GM19372 (cell line): ENCODE measurements at regions not wholly inside any gene's neighbourhood (a gene's known extent, or its start where the extent isn't known, plus 50 kb on each side); places are given as distances from the start of the nearest gene placed in this dataset.

ENCODE experiments used
- ATAC-seq: cut with Tn5 transposase; IDR thresholded peaks from one replicate; pipeline ENCODE4 v1.9.1; 2021; ENCODE audit warnings: mild to moderate bottlenecking, low read depth, moderate library complexity; ENCODE audit not compliant: unreplicated experiment

- no peak for ATAC-seq
Observed at GRCh38 chr3:3745693-3746092, 53.5 kb upstream of the LRRN1 start.

DNA sequence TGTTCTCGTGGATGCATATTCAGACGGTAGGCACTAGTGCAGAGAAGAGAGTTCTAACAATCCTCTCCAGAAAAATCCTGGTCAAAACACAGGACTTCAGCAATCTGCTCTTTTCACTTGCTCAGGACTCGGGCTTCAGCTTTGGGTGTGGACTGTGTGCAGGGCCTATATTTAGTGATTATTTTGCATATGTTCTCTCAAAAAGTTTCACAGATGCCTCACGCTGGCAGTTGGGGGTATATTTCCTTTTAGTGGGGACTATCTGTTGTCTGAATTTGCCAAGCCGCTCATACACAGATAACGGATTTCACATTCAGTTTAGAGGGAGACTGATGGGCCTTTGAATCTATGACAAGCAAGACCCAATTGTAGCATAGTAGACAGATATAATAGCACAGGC lies 54.4 kb upstream of the LRRN1 start:
- no peak for ATAC-seq

DNA sequence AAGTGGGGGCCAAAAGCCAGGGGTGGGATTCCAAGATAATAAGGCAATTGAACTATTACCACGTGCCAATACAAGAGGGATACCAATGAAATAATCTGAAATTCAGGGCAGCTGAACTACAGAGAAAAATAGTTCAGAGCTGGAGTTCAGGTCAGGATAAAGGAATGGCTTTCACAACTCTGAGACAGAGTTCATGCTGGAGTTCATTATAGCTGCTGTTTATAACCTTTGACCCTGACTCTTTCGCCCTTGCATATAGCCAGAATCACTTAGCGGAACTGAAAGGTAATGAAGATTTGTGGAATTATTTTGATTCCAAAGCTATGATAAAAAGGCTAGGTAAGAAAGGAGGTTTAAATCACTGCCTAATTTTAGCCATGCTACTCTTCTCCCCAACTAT lies 55.5 kb upstream of the LRRN1 start:
- no peak for ATAC-seq

DNA sequence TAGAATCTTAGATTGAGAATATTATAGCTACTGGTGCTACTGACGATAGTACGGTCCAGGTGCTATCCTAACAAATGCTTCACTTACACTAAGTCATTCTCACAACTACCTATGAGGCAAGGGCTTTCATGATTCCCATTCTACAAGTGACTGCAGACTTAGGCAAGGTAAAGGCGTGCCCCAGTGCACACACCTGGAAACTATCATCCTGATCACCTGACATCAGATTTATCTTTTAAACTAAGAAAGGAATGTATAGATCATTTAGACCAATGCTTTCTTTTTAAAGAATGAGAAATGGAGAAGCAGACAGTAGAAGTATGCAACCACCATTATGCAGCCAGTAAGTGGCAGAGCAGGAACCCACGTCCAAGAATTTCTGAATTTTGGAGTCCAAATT lies 59.2 kb upstream of the LRRN1 start:
- ATAC-seq: no peak

- ATAC-seq: no peak
Observed at GRCh38 chr3:3739330-3740060, 59.7 kb upstream of the LRRN1 start.

DNA sequence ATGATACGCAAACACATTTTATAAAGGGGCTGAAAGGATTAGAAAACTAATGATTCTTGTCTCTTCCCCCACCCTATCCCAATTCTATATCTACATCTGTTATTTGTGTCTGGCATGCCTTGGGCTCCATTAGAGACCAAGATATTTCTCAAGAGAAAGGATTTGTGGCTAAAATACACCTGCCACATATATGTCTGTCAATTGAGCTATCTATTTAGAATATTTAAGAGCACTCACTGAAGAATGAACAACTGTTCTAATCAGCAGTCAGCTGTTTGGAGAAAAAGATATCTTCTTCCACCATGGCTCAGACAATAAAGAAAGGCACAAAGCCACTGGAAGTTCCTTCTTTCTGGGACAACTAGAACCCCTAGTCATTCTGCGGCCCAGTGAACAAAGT lies 61.7 kb upstream of the LRRN1 start:
- no peak for ATAC-seq

DNA sequence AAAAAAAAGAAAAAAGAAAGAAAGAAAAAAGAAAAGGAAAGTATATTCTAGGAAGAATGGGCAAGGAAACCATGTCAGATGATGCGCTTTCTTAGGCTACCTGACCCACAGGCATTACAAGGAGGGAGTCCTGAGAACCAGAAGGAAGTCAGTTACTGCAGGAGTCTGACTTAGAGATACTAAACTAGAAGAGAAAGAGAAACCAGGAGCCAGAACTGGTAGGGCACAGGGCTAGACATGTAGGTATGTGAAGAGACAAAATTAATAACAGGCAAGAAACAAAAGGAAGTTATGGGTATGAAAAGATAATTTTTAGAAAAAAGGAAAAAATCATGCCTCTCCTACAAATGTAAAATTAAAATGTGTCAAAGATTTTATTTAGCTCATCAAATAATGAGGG lies 63.3 kb upstream of the LRRN1 start:
- no peak for ATAC-seq

GRCh38 chr3:3734881-3735280 lies 64.3 kb upstream of the LRRN1 start:
- no peak for ATAC-seq

DNA sequence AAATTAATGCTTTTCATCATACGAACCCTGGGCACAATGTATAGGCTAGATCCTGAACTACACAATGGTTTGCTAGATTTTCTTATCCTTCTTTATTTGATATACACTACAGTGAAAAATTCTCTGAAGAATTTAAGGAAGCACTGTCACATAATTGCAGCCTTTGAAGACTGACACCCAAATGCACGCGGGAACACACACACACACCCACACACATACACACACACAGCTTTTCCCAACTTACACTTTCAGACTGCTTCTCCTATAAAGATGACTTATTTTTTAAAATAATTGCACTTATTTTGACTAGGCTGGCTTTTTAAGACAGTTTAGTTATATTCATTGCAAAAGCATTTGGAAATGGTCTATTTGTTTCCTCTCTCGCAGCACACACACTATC lies 70.0 kb upstream of the LRRN1 start:
- no peak for ATAC-seq

GRCh38 chr3:3726549-3726948 lies 72.7 kb upstream of the LRRN1 start:
- ATAC-seq: no peak

GRCh38 chr3:3714572-3714971 lies 84.7 kb upstream of the LRRN1 start:
- ATAC-seq: no peak

- ATAC-seq: no peak
Observed at GRCh38 chr3:3712971-3713370, 86.3 kb upstream of the LRRN1 start.

DNA sequence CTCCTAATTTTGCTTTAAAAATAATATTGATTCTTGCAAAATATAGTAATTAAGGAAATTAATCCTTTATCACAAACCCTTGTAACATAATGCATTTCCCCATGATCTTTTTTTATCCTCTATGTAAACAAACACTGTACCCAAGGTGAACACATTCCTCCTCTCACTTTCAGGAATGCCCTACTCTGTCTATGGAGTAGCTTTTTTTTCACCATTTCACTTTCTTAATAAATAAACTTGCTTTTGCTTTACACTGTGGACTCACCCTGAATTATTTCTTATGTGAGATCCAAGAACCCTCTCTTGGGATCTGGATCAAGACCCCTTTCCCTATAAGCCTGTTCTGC lies 90.5 kb upstream of the LRRN1 start:
- no peak for ATAC-seq

DNA sequence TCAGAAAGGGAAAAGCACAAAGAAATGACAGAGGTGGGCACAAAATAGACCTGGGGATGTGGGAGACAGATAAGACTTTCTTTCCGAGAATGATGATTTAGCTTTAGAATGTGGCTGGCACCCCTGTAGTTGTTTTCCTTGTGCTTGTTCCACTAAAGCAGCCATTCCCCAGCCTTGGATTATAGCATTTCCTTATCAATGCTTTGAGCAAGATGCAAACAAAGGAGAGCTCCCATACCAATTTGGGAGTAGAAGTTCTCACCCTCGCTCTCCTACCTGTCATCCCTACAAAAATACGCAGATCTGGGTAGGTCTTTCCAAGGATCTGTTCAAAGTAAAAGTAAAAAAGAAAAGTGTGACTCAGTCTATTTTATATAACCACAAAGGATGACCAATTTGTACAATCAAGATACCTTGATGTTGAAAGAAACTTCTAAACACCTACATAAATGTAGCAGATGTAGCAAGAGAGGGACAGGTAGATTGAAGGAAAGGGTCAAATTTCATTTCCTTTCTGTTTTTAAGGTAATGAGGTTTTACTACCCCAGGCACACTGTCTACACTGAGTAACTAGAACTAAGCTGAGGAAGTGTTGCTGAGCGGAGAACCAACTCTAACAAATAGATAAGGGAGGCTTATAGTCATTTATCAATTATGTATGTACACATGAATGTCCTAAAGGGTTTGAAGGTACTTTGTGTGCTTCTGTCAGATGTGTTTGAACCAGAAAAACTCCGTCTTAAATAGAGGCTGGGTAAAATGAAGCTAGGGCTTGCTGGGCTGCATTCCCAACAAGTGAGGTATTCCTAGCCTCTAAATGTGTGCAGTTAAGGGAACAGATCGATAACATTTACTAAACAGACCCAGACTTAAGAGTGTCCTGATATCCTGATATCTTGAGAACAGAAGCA lies 91.1 kb upstream of the LRRN1 start:
- ATAC-seq: no peak

GRCh38 chr3:3705090-3705775 lies 94.0 kb upstream of the LRRN1 start:
- ATAC-seq: no peak

GRCh38 chr3:3701949-3702348 lies 97.3 kb upstream of the LRRN1 start:
- no peak for ATAC-seq

GRCh38 chr3:3699816-3700633 lies 99.2 kb upstream of the LRRN1 start:
- ATAC-seq: no peak

DNA sequence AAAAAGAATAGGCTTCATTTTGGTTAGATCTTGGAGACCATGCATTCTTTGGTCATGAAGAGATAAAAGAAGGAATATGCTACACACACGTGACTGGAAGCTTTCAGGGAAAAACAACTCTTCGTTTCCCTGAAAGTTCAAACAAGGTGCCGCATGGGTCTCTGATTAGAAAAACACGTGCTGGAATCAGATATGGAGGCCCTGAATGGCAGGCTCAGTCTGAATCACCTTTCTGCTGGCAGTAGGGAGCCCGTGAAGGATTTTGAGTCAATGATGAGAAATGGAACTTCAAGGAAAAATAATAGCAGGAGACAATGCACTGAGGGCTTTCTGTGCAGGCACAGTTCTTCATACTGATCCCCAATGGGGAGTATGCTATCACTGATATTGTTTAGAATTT lies 99.8 kb upstream of the LRRN1 start:
- no peak for ATAC-seq

- no peak for ATAC-seq
Observed at GRCh38 chr3:3696345-3696744, 102.9 kb upstream of the LRRN1 start.

DNA sequence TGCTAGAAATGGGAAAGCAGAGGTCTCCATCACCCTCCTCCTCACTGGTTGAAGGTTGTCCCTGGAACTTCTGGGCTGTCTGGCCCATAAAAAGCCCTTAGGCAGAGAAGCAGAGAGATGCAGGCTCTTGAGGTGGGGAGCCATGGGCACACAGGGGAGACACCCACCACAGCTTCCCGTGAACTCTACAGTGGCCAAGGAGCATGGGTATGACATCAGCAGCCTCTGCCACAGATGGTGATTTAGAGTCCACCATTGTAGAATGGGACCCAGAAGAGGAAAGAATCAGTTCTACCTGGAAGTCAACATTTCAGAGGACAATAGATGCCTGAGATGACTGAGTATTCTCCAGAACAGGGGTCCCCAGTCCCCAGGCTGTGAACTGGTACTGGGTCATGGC lies 105.6 kb upstream of the LRRN1 start:
- ATAC-seq: no peak
